NCI-H2029 treated with DMSO at 0.1 percent for 48 hours (cell line): ENCODE measurements at regions not wholly inside any gene's neighbourhood (a gene's known extent, or its start where the extent isn't known, plus 50 kb on each side); places are given as distances from the start of the nearest gene placed in this dataset.

Experiments
- DNase-seq: peaks from one replicate; lab custom pipeline; 2025; lab: John Stamatoyannopoulos, UW

DNA sequence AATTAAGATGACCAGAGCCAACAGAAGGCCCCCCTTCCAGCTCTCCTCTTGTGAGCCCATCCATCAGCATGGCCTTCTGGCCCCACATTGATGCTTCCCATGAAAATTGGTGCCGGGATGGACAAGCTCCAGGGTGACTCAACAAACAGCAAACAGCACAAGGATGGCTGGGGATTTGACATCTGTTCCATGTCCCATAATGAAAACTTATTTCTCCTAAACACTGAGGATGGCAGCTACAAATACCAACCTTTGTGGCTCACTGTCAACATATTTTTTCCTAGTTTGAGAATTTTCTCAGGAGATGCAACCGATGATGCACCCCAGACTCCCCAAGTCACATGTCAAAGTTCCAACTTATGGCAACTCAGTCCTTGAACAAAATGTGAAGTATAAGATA, 169.6 kb upstream of the SIX2 start:
- DNase-seq, result no peak

DNA sequence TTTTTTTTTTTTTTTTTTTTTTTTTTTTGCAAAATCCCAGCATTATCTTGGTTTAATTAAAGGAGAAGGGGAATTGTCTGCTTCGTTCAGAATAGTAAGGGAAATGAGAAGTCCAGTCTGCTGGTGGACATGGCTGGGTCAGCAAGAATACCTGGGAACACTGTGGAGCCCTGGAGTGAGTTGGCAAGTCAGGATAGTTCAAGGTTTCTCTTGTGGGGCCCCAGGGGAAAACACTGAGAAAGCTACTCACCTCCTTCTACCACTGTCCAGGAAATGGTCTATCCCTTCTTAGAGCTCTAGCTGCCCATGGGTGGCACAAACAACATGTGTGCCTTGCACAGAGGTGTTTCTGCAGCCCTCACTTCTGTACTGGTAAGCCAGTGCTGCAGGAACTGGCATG, 169.1 kb upstream of the SIX2 start:
- no peak for DNase-seq

DNA sequence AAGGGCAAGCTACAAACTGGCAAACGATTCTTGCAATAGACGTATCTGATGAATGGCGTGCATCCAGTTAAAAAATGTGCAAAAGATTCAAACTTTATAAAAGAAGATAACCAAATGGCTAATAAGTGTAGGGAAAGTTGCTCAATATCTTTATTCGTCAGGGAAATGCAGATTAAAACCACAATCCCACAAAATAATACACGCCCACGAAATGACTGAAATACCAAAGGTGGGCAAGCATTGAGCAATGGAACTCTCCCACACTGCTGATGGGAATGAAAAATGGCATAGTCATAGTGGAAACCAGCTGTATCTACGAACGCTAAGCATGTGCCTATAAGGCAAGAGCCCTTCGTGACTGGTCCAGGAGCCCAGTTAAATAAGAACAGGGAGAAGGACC, 168.6 kb upstream of the SIX2 start:
- no peak for DNase-seq

DNA sequence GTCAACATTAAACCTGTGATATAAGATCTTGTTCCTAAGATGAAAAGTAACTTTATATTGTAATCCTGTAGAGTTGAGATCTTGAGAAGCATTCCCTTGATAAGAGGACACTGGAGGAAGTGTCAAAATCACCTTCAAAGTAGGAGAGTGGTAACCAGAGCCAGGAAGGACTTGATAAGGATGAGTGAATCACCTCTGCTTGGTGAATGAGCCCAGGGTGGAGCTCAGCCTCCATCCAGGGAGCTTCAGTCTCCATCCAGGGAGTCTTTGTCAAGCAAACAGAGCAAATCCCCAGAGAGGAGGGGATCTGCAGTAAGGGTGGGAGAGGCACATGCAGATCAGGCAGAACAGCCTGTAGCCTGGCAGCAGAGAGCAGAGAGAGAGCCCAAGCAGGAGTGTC, 167.1 kb upstream of the SIX2 start:
- DNase-seq, result no peak

DNA sequence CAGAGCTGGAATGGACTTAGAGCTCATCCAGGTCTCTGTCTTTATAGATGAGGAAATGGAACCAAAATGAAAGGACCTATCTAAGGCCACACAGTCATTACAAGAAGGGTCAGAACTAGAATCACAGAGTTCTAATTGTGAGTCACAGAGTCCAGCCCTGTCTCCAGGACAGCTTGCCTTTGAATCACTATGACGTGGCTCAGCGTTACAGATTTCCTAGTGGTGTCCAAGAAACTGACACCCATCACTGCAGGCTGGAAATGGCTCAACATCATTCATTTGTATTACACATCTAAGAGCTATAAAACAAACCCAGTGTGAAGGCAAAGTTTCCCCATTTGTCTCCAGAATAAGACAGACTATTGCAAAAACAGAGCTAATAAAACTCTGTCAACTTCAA, 164.3 kb upstream of the SIX2 start:
- DNase-seq, result no peak

DNA sequence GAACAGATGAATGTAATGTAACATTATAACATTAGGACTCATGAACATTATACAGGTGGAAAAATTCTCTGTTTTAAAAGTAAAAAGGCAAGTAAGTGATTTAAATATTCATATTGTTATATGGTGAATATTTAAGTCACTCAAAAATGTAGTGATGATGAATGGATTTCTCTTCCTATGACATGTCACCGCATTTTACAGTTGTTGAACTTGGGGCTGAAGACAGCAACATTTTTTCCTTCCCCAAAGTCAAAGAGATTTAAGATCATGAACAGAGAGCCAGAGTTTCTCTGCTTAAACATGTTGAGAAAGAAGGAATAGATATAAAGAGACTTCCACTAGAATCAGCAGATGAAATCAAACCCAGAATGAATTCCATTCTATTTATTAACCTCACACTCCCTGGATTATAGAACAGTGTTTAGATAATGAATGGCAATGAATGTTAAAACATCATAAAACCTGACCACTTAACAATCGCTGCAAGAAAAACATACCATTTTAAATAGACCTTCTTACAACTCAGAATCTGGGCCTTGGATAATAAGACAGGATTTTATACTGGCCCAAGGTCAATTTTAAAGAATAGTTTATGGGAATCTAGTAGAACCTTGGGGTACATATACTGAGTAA, 163.6 kb upstream of the SIX2 start:
- DNase-seq, result no peak

DNA sequence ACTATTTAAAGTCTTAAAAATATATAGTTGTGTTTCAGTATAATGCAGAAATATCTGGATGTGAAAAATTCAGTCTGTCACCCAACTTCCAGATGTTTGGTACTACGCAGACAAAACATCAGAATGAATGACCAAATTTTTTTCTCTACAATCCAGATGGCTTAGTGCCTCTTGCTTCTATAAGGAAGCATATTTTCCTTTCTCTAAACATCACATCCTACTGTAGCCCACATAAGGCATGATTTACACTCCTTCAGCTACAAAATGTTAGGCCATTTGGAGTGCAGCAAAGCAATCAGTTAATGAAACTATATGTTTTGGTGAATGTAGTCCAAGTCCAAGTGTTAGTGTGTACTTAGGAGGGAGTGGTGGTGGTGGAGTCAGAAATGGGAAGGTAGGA, 162.9 kb upstream of the SIX2 start:
- DNase-seq, result no peak

DNA sequence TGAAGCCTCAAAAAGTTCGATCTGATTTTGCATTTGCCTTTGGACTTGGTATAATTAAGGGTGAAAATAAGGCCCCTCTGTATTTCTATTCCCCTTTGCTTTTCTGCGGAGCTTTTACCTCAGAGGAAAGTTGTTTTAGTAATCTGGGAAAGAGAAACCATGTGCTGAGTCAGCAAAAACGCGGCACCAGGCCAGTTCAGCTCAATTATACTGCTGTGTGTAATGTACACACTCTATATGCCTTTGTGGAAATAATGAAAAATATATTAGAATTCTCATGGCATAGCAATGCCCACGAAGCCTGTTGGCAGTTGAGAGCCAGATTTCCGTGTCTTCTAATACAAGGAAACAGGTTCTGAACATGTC, 161.9 kb upstream of the SIX2 start:
- DNase-seq, result no peak

DNA sequence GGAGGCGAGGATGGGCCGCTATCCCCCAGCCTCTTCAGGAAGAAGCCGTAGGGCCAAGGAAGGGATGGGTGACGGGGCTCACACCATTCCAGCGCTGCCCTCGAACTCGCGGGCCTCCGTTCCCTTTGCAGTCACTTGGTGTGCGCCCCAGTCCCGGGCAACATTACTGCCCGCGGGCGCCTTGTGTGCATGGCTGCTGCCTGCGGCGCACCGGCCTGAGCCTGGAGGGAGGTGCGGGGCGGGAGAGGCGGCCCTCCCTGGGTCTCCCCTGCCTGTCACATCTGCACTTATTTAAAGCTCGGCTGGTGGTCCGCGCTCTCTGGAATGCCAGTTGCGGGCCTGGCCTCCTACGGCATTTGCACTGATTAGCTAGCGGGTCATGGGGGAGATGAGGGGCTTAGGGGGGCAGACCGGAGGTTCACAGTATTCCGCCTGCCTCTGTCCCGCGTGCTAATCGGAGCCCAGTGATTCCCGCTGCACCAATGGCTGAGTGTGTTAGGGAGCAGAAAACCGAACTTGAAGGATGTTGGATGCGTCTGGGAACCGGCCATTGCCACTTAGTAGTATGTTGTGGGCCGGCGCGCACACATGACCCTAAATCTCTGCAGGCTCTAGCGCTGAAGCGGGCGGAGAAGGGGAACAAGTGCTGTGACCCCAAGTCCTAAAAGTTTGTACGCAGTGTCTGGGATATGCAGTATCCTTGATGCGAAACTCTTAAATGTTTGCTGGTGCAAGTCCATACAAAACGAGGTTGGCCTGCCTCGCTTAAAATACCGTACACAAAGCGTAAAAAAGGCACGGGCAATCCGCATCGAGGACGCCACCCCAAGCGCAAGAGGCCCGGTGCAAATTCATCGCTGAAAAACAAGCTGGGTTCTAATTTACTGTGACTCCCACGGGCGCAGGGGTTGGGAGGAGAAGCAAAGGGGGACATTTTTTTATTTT, 161.2 kb upstream of the SIX2 start:
- DNase-seq, result no peak

DNA sequence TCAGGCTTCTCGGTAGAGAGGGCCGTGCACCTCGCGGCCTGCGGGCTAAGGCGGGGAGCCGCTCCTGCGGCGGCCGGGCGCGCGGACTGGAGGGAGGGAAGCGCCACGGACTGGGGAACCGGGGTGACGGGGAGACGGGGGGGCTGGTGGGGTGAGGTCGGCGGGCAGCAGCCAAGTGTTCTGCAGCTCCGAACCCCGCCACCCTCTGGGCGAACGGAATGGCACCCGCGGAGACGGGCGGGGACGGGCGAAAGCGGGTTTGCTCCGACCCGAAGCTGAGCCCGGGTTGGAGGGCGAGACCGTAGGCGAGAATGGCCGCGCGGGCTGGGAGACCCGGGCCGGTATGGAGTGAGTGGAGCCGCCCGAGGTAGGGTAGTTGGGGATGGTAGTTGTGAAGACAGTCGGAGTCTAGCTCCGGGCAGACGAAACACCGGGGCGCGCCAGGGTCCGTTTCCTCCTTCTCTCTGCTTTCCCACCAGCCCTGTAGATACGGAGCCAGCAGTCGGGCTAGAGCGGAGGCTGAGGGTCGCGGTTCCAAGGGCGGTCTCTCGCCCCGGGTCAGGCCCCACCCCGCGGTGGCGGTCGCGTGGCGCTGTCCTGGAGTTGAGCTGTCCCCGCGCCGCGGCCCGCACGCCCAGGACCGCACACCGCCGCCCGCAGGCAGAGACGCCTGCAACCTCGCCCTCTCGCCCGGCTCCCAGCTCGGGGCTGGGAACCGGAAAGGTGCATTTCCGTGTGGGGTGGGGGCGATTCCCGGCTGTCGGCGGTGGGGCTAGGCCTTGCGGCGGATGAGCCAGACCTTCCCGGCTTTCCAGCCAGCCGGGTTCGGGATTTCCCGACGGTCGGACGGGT, 160.3 kb upstream of the SIX2 start:
- peak; percentile 9 for DNase-seq

DNA sequence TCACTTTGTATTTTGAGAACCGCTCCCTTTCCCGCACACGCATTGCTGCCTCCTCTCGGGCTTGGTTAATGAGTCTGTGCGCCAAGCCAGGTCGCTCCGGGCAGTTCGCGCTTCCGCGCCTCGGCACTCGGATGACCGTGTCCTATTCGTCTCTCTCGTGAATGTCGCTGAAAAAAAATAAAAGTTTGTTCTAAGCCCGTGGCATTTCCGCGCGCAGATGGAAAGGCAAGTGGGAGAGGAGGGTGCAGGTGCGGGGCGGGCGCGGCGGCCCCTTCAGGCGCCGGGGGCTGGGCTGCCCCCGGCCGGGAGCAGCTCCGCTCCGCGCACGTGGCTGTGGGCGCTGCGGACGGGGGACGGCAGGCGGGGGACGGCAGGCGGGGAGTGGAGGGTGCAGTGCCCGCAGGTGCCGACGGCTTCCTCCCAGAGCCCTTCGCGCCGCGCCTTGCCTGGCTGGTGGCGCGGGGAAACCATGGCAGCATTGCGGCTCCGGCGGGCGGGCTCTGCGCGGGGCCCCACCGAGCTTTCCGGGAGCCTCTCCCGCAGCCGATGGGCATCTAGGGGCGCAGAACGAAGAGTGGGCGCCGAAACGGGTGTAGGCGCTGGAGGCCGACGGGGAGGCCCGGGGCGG, 159.6 kb upstream of the SIX2 start:
- DNase-seq, result no peak

DNA sequence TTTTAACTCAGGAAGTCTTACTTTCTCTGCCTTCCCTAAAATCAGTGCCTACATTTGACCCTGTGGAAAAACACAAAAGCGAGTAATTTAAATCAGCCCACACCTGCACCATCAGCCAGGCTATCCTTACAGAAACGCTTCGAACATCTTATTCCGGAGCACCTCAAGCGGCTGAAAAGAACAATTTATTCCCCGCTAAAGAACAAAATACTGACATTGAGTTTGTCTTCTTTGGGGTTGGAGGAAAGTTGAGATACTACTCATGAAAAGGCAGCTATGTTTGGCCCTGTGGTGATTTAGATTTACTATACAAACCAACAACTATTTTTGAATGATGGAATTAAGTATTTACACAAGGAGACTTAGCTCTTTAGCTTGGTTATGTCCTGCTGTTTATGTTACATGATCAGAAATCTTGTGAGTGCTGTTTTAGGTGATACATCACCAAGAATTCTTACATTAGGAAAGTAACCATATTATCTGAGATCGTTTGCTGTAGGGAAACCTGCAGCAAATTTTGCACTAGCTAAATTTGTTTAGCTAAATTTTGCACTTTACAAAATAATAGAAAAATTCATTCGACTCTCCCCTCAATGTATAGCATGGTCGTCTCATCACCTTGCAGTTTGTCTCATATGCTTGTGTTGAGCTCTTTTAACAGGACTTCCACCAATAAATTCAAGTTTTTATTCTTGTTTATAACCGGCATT, 158.8 kb upstream of the SIX2 start:
- no peak for DNase-seq

DNA sequence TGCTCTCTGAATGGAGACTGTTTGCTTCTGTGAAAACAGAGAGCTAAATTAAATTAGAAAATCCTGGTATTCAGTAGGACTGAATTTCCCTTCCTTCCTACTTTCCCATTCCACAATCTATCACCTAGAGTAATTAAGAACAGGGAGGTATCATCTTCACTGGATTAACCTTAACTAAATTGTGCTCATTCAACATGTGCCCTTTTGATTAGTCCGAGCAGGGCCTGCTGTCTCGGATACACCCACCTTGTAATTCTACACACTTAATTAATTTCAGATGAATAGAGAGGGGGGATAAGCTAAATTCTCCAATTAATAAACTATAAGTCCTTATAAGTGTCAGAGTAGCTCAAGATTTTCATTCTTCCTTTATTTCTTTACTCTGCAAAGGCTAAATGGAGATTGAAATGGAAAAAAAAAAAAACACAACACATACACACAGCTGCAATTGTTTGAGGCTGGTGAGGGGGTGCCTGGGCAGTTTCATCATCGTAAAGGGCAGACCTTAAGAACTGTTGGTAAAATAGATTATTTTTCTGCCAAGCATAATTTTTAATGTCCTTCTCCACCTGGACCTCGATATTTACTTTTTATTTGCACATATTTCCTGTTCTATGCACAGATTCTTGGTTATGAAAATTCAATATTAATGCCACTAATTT, 157.1 kb upstream of the SIX2 start:
- DNase-seq, result no peak

DNA sequence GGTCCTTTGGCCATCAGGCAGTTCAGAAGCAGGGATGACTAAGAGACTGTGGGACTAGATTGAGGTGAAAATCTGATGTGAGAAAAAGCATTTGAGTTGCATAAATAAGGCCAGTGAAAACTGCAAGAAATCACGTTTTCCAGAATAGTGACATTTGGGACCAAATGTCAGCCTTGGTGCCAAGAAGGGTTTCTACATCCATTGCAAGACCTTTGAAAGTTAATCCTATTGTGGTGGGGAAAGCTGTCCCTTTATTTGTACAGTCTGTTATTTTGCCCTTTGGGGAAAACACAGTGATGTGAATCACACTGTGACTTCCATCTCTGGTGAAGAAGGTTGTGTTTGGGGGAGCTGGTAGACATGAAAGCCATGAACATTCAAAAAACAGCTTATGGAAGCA, 153.5 kb upstream of the SIX2 start:
- DNase-seq, result no peak

DNA sequence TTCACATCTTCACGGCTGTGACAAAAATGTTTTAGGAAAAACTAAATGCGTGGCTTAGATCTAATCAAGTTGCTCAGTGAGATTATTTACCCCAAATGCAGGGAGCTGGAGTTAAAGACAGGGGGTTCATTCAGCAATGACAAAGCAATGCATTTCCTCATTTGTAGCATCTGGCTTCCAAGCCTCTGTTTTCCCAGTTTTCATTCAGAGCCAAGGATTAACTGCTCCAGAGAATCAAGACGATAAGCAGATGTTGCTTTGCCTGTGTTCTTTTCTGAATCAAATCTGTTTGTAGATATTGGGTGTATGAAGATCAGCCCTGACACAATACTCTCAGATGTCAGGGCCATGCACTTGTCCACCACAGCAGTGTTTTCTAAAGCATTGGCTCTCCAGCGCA, 147.4 kb upstream of the SIX2 start:
- DNase-seq, result no peak

DNA sequence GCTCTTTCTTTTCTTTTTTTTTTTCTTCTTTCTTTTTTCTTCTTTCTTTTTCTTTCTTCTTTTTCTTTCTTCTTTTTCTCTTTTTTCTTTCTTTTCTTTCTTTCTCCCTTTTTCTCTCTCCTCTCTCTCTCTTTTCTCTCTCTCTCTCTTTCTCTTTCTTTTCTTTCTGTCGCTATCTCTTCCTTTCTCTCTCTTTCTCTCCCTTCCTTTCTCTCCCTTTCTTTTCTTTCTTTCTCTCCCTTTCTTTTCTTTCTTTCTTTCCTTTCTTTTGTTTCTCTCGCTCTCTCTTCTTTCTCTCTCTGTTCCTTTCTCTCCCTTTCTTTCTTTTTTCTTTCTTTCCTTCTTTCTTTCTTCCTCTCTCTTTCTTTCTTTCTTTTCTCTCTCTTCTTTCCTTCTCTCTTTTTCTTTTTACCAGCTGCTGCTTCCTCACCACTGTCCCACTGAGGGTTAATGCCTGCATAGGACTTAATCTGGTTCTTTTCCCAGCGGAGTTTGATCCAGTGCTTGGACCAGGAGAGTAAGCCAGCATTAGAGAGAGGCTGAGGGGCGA, 145.4 kb upstream of the SIX2 start:
- DNase-seq, result no peak

DNA sequence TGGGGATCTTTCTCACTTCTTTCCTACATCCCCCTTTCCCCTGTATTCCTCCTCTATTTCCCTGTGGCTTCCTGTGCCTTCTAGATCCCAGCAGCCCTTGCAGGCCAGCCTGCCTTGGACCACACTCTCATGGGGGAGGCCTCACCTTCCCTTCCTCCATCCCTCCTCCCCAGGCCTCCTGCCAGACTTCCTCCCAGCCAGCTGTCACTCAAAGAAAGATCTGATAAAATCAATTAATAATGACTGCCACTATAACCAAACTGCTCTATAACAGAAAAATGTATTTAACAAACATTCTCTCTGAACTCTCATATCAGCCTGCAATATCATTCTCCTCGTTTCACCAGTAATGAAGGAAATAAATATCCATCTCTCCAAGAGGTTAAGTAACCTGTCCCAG, 144.9 kb upstream of the SIX2 start:
- DNase-seq, result no peak

DNA sequence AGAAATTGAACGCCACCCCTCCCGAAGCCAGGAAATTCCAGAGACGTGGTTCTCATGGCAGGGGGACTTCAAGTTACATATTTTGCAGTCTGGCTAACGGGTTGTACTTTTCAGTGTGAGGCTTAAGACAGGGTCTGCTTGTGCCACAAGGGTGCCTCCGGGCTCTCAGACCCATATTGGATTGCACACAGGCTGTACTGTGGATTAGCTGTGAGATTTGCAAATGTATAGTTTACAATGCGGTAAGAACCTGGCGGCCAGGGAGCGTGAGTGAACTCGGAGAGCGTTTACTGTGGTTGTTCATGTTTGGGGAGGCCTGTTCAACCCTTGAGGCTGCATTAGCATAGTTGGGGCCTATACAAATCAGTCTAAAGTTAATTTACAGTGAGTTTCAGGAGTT, 143.9 kb upstream of the SIX2 start:
- DNase-seq, result no peak

DNA sequence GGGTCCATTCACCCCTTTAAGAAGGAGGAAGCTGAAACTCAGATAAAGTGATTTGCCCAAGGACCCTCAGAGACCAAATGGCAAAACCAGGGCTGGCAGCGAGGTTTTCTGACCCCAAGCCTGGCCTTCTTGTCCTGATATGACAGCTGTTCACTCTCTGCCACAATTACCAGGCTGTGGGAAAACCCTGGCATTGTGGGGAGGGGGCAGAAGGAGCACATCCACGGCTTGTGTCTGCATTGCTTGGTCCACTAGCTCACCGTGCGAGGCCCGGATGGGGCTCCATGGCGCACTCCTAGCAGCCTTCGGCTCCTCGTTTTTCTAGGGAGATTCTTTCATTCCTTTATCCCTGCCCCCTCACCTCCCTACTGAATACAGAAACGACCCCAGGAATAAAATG, 143.4 kb upstream of the SIX2 start:
- no peak for DNase-seq

DNA sequence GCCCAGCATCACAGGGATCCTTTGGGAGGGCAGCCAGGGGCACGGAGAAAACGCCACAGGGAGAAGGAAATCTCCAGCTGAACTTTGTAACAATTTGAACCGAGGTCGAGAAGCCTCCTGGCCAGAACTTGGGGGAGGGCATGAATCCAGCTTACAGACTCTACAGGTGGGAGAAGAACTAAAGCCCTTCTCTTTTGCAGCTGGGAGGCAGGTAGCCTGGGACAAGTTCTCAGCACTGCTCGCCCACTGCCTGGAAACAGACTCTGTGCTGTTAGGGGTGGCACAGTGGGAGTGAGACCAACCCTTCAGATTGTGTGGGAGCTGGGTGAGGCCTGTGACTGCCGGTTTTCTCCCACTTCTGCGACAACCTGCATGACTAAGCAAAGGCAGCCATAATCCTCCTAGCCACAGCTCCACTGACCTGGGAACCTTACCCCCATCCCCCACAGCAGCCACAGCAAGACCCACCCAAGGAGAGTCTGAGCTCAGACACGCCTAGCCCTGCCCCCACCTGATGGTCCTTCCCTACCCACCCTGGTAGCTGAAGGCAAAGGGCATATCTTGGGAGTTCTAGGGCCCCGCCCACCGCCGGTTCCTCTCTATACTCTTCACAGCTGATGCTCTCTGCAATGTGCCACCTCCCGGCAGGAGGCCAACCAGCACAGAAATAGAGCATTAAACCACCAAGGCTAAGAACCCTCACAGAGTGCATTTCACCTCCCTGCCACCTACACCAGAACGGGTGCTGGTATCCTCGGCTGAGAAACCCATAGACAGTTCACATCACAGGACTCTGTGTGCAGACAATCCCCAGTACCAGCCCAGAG, 136.0 kb upstream of the SIX2 start:
- no peak for DNase-seq
